ENCODE measurements at regions not wholly inside any gene's neighbourhood (a gene's known extent, or its start where the extent isn't known, plus 50 kb on each side); places are given as distances from the start of the nearest gene placed in this dataset.

- Histone ChIP-seq H3K4me3 (no peak overlapping the region), H3K36me3 (no peaks in the 10 kb centered on the region), H3K27me3 (peaks cover 0 to 8% of the 10 kb centered on the region in 2 donors), H3K4me1 (no peaks in the 10 kb centered on the region), H3K27ac (no peak overlapping the region), H3K9me3 (no peaks in the 10 kb centered on the region)
- intact Hi-C loops (cut with DNase I; ENCODE audit: low total_unique reads): no loop called here
- TF ChIP-seq, protein P1, sequence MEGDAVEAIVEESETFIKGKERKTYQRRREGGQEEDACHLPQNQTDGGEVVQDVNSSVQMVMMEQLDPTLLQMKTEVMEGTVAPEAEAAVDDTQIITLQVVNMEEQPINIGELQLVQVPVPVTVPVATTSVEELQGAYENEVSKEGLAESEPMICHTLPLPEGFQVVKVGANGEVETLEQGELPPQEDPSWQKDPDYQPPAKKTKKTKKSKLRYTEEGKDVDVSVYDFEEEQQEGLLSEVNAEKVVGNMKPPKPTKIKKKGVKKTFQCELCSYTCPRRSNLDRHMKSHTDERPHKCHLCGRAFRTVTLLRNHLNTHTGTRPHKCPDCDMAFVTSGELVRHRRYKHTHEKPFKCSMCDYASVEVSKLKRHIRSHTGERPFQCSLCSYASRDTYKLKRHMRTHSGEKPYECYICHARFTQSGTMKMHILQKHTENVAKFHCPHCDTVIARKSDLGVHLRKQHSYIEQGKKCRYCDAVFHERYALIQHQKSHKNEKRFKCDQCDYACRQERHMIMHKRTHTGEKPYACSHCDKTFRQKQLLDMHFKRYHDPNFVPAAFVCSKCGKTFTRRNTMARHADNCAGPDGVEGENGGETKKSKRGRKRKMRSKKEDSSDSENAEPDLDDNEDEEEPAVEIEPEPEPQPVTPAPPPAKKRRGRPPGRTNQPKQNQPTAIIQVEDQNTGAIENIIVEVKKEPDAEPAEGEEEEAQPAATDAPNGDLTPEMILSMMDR (IDR thresholded peaks at IDR 0.05): peak; percentile 32 to 74 (median 72)
- TF ChIP-seq POLR2AphosphoS5 (IDR thresholded peaks at IDR 0.05): no peak
- peak; percentile 72 to 90 for DNase-seq (ENCODE audit: low spot score in 2 of 2)
Measured at GRCh38 chr1:75991497-75992114, 59.4 kb upstream of the ASB17 start.

- Histone ChIP-seq H3K27me3 (peaks cover 0 to 8% of the 10 kb centered on the region in 2 donors), H3K27ac (no peak overlapping the region), H3K36me3 (no peaks in the 10 kb centered on the region), H3K9me3 (no peaks in the 10 kb centered on the region), H3K4me1 (no peaks in the 10 kb centered on the region), H3K4me3 (no peak overlapping the region)
- no peak for DNase-seq (ENCODE audit: low spot score in 2 of 2)
- intact Hi-C loops (cut with DNase I; ENCODE audit: low total_unique reads): no loop called here
- TF ChIP-seq, protein P1 (IDR thresholded peaks at IDR 0.05): no peak
- TF ChIP-seq POLR2AphosphoS5 (IDR thresholded peaks at IDR 0.05): no peak
- TF ChIP-seq POLR2A (IDR thresholded peaks at IDR 0.05): no peak
Measured at GRCh38 chr1:75992312-75992711, 60.1 kb upstream of the ASB17 start.

DNA sequence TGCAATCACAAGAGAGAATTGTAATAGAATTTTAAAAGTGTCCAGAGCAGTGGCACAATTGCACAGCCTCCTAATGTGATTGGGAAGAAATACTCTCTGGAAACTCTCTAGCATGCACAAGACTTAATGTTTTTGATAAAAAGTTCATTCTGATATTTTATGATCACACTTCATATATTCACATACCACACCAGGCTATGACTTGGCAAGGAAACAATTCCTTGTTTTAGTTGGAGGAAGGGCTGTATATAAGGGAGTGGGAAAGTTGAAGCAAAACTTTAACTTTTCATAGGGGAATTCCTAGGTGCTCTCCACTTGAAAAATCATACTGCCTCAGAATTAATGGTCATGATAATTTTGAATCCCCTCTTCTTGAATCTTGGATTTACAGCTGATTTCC lies 61.5 kb upstream of the ASB17 start:
- no peak for TF ChIP-seq POLR2AphosphoS5 (IDR thresholded peaks at IDR 0.05)
- TF ChIP-seq, protein P1 (IDR thresholded peaks at IDR 0.05): no peak
- TF ChIP-seq POLR2A (IDR thresholded peaks at IDR 0.05): no peak
- no peak for DNase-seq (ENCODE audit: low spot score in 2 of 2)
- no peaks in the 10 kb centered on the region for H3K4me1 ChIP-seq
- H3K27ac ChIP-seq: no peak overlapping the region
- intact Hi-C loops (cut with DNase I; ENCODE audit: low total_unique reads): no loop called here
- H3K36me3 ChIP-seq: no peaks in the 10 kb centered on the region
- no peak overlapping the region for H3K4me3 ChIP-seq
- peaks cover 0 to 8% of the 10 kb centered on the region in 2 donors for H3K27me3 ChIP-seq
- H3K9me3 ChIP-seq: no peaks in the 10 kb centered on the region

- H3K27ac ChIP-seq: no peak overlapping the region
- intact Hi-C loops (cut with DNase I; ENCODE audit: low total_unique reads): no loop called here
- no peaks in the 10 kb centered on the region for H3K9me3 ChIP-seq
- no peaks in the 10 kb centered on the region for H3K36me3 ChIP-seq
- DNase-seq (ENCODE audit: low spot score in 2 of 2): no peak
- no peaks in the 10 kb centered on the region for H3K4me1 ChIP-seq
- no peak overlapping the region for H3K4me3 ChIP-seq
- TF ChIP-seq POLR2AphosphoS5 (IDR thresholded peaks at IDR 0.05) (no peak), POLR2A (IDR thresholded peaks at IDR 0.05) (no peak)
- TF ChIP-seq, protein P1 (IDR thresholded peaks at IDR 0.05): no peak
- no peaks in the 10 kb centered on the region for H3K27me3 ChIP-seq
Measured at GRCh38 chr1:75996196-75996595, 64.0 kb upstream of the ASB17 start.

- Histone ChIP-seq H3K27ac (no peak overlapping the region), H3K36me3 (no peaks in the 10 kb centered on the region), H3K4me1 (no peaks in the 10 kb centered on the region), H3K4me3 (no peak overlapping the region), H3K27me3 (no peaks in the 10 kb centered on the region), H3K9me3 (no peaks in the 10 kb centered on the region)
- TF ChIP-seq, protein P1 (IDR thresholded peaks at IDR 0.05): no peak
- no peak for TF ChIP-seq POLR2A (IDR thresholded peaks at IDR 0.05)
- no peak for TF ChIP-seq POLR2AphosphoS5 (IDR thresholded peaks at IDR 0.05)
- intact Hi-C loops (cut with DNase I; ENCODE audit: low total_unique reads): no loop called here
- no peak for DNase-seq (ENCODE audit: low spot score in 2 of 2)
Measured at GRCh38 chr1:75999034-75999433, 66.8 kb upstream of the ASB17 start.
